ENCODE measurements at regions not wholly inside any gene's neighbourhood (a gene's known extent, or its start where the extent isn't known, plus 50 kb on each side); places are given as distances from the start of the nearest gene placed in this dataset.

- peak; percentile 71 for DNase-seq
Observed at GRCh38 chr2:71801969-71802368, 345.7 kb downstream of the CYP26B1 start.

GRCh38 chr2:71801556-71801955 lies 346.1 kb downstream of the CYP26B1 start:
- no peak for DNase-seq

GRCh38 chr2:71800851-71801250 lies 346.8 kb downstream of the CYP26B1 start:
- no peak for DNase-seq

GRCh38 chr2:71800106-71800809 lies 346.9 kb downstream of the DYSF start:
- DNase-seq = no peak

- DNase-seq = no peak
Observed at GRCh38 chr2:71799013-71799575, 345.7 kb downstream of the DYSF start.

GRCh38 chr2:71798266-71799012 lies 345.1 kb downstream of the DYSF start:
- DNase-seq = no peak

GRCh38 chr2:71797035-71797810 lies 343.9 kb downstream of the DYSF start:
- DNase-seq = no peak

- peak; percentile 76 for DNase-seq
Observed at GRCh38 chr2:71796174-71796593, 342.8 kb downstream of the DYSF start.

GRCh38 chr2:71795486-71795885 lies 342.1 kb downstream of the DYSF start:
- DNase-seq = no peak

- no peak for DNase-seq
Observed at GRCh38 chr2:71794611-71795010, 341.2 kb downstream of the DYSF start.

- no peak for DNase-seq
Observed at GRCh38 chr2:71793926-71794325, 340.6 kb downstream of the DYSF start.

- peak; percentile 82 for DNase-seq
Observed at GRCh38 chr2:71792926-71793761, 339.8 kb downstream of the DYSF start.

GRCh38 chr2:71791501-71792135 lies 338.3 kb downstream of the DYSF start:
- DNase-seq = no peak

- DNase-seq = no peak
Observed at GRCh38 chr2:71791061-71791450, 337.7 kb downstream of the DYSF start.

GRCh38 chr2:71790226-71791060 lies 337.1 kb downstream of the DYSF start:
- DNase-seq = no peak

GRCh38 chr2:71789556-71790204 lies 336.3 kb downstream of the DYSF start:
- peak; percentile 54 for DNase-seq

- no peak for DNase-seq
Observed at GRCh38 chr2:71788601-71789240, 335.4 kb downstream of the DYSF start.

GRCh38 chr2:71788186-71788525 lies 334.8 kb downstream of the DYSF start:
- peak; percentile 78 for DNase-seq

- no peak for DNase-seq
Observed at GRCh38 chr2:71787476-71788185, 334.3 kb downstream of the DYSF start.

GRCh38 chr2:71787108-71787415 lies 333.7 kb downstream of the DYSF start:
- DNase-seq = no peak
